HG03439 (cell line): ENCODE measurements at regions not wholly inside any gene's neighbourhood (a gene's known extent, or its start where the extent isn't known, plus 50 kb on each side); places are given as distances from the start of the nearest gene placed in this dataset.
"Not testable (repeated sequence)": the region's sequence is repeated elsewhere in the genome, so short reads cannot be mapped to it uniquely, and the experiment has no call there.

Source experiments
- ATAC-seq: cut with Tn5 transposase; IDR thresholded peaks from one replicate; pipeline ENCODE4 v1.9.1; 2021; ENCODE audit warnings: mild to moderate bottlenecking, moderate library complexity; ENCODE audit not compliant: unreplicated experiment

- not testable (repeated sequence) for ATAC-seq
These were observed 178.2 kb upstream of the ZNG1F start for GRCh38 chr9:41367301-41367700.

- ATAC-seq = not testable (repeated sequence)
These were observed 172.7 kb upstream of the ZNG1F start for GRCh38 chr9:41361790-41362189.

- not testable (repeated sequence) for ATAC-seq
These were observed 170.0 kb upstream of the ZNG1F start for GRCh38 chr9:41359116-41359515.

GRCh38 chr9:41358682-41359081 is 169.6 kb upstream of the ZNG1F start:
- ATAC-seq = not testable (repeated sequence)

- ATAC-seq = not testable (repeated sequence)
These were observed 168.8 kb upstream of the ZNG1F start for GRCh38 chr9:41357918-41358404.

- ATAC-seq = not testable (repeated sequence)
These were observed 168.2 kb upstream of the ZNG1F start for GRCh38 chr9:41357350-41357748.

GRCh38 chr9:41356588-41357349 is 167.7 kb upstream of the ZNG1F start:
- not testable (repeated sequence) for ATAC-seq

- not testable (repeated sequence) for ATAC-seq
These were observed 166.8 kb upstream of the ZNG1F start for GRCh38 chr9:41355712-41356450.

GRCh38 chr9:41354978-41355377 is 165.9 kb upstream of the ZNG1F start:
- ATAC-seq = not testable (repeated sequence)

- ATAC-seq = not testable (repeated sequence)
These were observed 165.2 kb upstream of the ZNG1F start for GRCh38 chr9:41354060-41354934.

GRCh38 chr9:41353026-41353425 is 163.9 kb upstream of the ZNG1F start:
- not testable (repeated sequence) for ATAC-seq

GRCh38 chr9:41352390-41352789 is 163.3 kb upstream of the ZNG1F start:
- ATAC-seq = not testable (repeated sequence)

- not testable (repeated sequence) for ATAC-seq
These were observed 158.8 kb upstream of the ZNG1F start for GRCh38 chr9:41347893-41348292.

GRCh38 chr9:41332562-41332961 is 143.4 kb upstream of the ZNG1F start:
- ATAC-seq = not testable (repeated sequence)

GRCh38 chr9:41321277-41321676 is 132.2 kb upstream of the ZNG1F start:
- ATAC-seq = not testable (repeated sequence)

- ATAC-seq = not testable (repeated sequence)
These were observed 119.8 kb upstream of the ZNG1F start for GRCh38 chr9:41308953-41309352.

GRCh38 chr9:41285744-41286143 is 96.6 kb upstream of the ZNG1F start:
- not testable (repeated sequence) for ATAC-seq

- ATAC-seq = not testable (repeated sequence)
These were observed 91.5 kb upstream of the ZNG1F start for GRCh38 chr9:41280299-41281238.

GRCh38 chr9:41279437-41279836 is 90.3 kb upstream of the ZNG1F start:
- not testable (repeated sequence) for ATAC-seq

GRCh38 chr9:41279033-41279432 is 89.9 kb upstream of the ZNG1F start:
- ATAC-seq = not testable (repeated sequence)
